ENCODE measurements at regions not wholly inside any gene's neighbourhood (a gene's known extent, or its start where the extent isn't known, plus 50 kb on each side); places are given as distances from the start of the nearest gene placed in this dataset.

DNA sequence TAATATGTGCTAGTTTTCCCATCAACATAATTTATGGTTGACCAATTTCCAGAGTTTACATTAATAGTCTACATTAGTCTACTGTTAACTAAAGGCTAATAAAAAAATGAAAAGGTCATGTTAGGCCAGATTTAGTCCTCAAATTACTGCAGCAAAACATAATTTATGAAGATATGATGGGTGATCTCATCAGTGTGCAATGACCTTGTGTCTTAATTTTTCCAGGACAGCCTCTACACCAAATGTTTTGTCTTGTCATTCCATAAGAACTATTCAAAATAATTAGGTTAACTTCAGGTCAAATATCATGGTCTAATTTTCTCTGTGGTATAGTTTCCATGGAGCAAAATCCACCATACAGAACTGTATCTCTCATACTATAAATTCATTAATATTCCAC, 234.2 kb downstream of the COL12A1 start:
- in situ Hi-C loops (cut with MboI) (no loop called here), intact Hi-C loops (cut with micrococcal nuclease) (no loop called here)
- DNase-seq (ENCODE audit: extremely low read depth in 1 of 4, low spot score in 3 of 4), result no peak
- Histone ChIP-seq H3K9me1 (ENCODE audit: control insufficient read depth, insufficient read depth, low read length) (no peaks in the 10 kb centered on the region), H4K20me1 (replicated peaks; ENCODE audit: control insufficient read depth, insufficient read depth, low read length) (no peaks in the 10 kb centered on the region), H3K27me3 (ENCODE audit: control insufficient read depth in 2 of 2, insufficient read depth in 2 of 2, low read length in 2 of 2) (no peaks in the 10 kb centered on the region), H3K36me3 (ENCODE audit: control insufficient read depth, insufficient read depth, low read length) (no peaks in the 10 kb centered on the region), H3K9ac (ENCODE audit: insufficient read depth in 1 of 2, low read depth in 2 of 2, low read length in 2 of 2) (no peak overlapping the region), H3K4me1 (replicated peaks in 1 of 2; ENCODE audit: control insufficient read depth in 2 of 2, insufficient read depth in 2 of 2, low read length in 2 of 2) (no peaks in the 10 kb centered on the region), H2AFZ (ENCODE audit: low read depth, low read length) (no peak overlapping the region), H3K27ac (ENCODE audit: extremely low read depth, low read depth, low read length) (no peak overlapping the region), H3K4me2 (ENCODE audit: insufficient read depth, low read length) (no peak overlapping the region), H3K9me3 (replicated peaks; ENCODE audit: control insufficient read depth, insufficient read depth, low read depth, low read length) (no peaks in the 10 kb centered on the region), H3K4me3 (no peak overlapping the region), H3K79me2 (ENCODE audit: control insufficient read depth, insufficient read depth, low read length) (no peaks in the 10 kb centered on the region)
- ATAC-seq, result no peak
- ChIA-PET CTCF (ENCODE audit: low intra/inter-chr PET ratio) (no interaction called here), POLR2A (no interaction called here)
- no TSS peak for BruUV-seq (replicated peaks)
- TF ChIP-seq E2F4 (CRISPR knock-in tag; IDR thresholded peaks at IDR 0.05; ENCODE audit: low read depth) (no peak), SP1 (CRISPR knock-in tag; IDR thresholded peaks at IDR 0.05) (no peak), HNRNPLL (IDR thresholded peaks at IDR 0.05; ENCODE audit: low read depth, low read length, poor library complexity, severe bottlenecking) (no peak), MCM7 (IDR thresholded peaks at IDR 0.05) (no peak), STAG1 (CRISPR knock-in tag; IDR thresholded peaks at IDR 0.05; ENCODE audit: borderline replicate concordance) (no peak), HBP1 (CRISPR knock-in tag; IDR thresholded peaks at IDR 0.05) (no peak), ZNF717 (CRISPR knock-in tag; IDR thresholded peaks at IDR 0.05) (no peak), ZNF512 (tag; IDR thresholded peaks at IDR 0.05) (no peak), CBX3 (IDR thresholded peaks at IDR 0.05; ENCODE audit: borderline replicate concordance in 1 of 2, low read length in 2 of 2) (no peak), FUS (optimal IDR thresholded peaks at IDR 0.05; ENCODE audit: low read depth, low read length) (no peak)
- no peak for FAIRE-seq

Measured in K562 (cell line).